ENCODE measurements at regions not wholly inside any gene's neighbourhood (a gene's known extent, or its start where the extent isn't known, plus 50 kb on each side); places are given as distances from the start of the nearest gene placed in this dataset.

GRCh38 chr5:102594192-102594591 is 95.4 kb upstream of the SLCO6A1 start:
- TF ChIP-seq JUND (IDR thresholded peaks at IDR 0.05; ENCODE audit: low read depth) = no peak
- DNase-seq (ENCODE audit: low read depth in 1 of 2, low spot score in 1 of 2) = no peak
- in situ Hi-C loops (cut with HindIII; ENCODE audit: low pct_unique_long_range_greater_than_20kb, low sequenced_read_pairs) = no loop called here

- in situ Hi-C loops (cut with HindIII; ENCODE audit: low pct_unique_long_range_greater_than_20kb, low sequenced_read_pairs) = no loop called here
- no peak for TF ChIP-seq JUND (IDR thresholded peaks at IDR 0.05; ENCODE audit: low read depth)
- no peak for DNase-seq (ENCODE audit: low read depth in 1 of 2, low spot score in 1 of 2)
Measured at GRCh38 chr5:102595332-102595731, 96.5 kb upstream of the SLCO6A1 start.

DNA sequence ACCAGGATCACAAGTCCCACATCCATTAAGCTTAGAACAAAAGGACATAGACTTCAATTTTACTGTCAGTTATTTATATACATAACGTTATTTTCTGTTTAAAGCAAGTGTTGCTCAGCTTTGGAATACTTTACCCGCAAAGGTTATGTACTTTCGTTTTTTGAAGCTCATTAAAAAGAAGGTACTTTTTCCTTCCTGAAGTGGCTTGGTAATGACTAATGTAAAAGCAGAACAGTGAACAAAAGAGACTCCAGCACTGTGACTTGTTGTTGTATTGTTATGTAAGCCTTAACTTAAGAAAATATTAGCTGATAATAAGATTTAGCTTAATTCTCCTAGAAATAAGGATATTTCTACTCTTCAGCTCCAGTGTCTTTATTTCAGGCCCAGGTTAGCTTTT is 97.3 kb upstream of the SLCO6A1 start:
- no peak for TF ChIP-seq JUND (IDR thresholded peaks at IDR 0.05; ENCODE audit: low read depth)
- DNase-seq (ENCODE audit: low read depth in 1 of 2, low spot score in 1 of 2) = no peak
- in situ Hi-C loops (cut with HindIII; ENCODE audit: low pct_unique_long_range_greater_than_20kb, low sequenced_read_pairs) = no loop called here

- in situ Hi-C loops (cut with HindIII; ENCODE audit: low pct_unique_long_range_greater_than_20kb, low sequenced_read_pairs) = no loop called here
- TF ChIP-seq JUND (IDR thresholded peaks at IDR 0.05; ENCODE audit: low read depth) = no peak
- DNase-seq (ENCODE audit: low read depth in 1 of 2, low spot score in 1 of 2) = no peak
Measured at GRCh38 chr5:102596951-102597350, 98.2 kb upstream of the SLCO6A1 start.

- in situ Hi-C loops (cut with HindIII; ENCODE audit: low pct_unique_long_range_greater_than_20kb, low sequenced_read_pairs) = no loop called here
- no peak for DNase-seq (ENCODE audit: low read depth in 1 of 2, low spot score in 1 of 2)
- no peak for TF ChIP-seq JUND (IDR thresholded peaks at IDR 0.05; ENCODE audit: low read depth)
Measured at GRCh38 chr5:102599289-102599688, 100.5 kb upstream of the SLCO6A1 start.

DNA sequence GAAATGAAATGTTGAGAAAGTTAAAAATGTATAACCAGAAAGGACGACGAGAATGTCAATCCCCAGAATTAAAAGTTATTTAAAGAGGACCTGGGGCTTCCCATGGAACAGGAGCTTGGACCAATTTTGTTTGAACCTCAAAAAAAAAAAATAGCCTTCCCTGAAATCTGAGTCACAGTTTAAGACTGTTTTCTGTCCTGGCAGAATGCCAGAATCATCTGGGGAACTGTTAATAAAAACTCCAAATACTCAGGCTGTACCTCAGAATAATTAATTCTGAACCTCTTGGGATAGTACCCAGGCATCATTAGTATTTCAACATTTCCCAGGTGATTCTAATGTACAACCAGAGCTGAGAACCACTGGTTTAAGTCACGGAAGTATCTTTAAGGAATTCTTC is 102.2 kb upstream of the SLCO6A1 start:
- TF ChIP-seq JUND (IDR thresholded peaks at IDR 0.05; ENCODE audit: low read depth) = no peak
- no peak for DNase-seq (ENCODE audit: low read depth in 1 of 2, low spot score in 1 of 2)
- in situ Hi-C loops (cut with HindIII; ENCODE audit: low pct_unique_long_range_greater_than_20kb, low sequenced_read_pairs) = no loop called here

DNA sequence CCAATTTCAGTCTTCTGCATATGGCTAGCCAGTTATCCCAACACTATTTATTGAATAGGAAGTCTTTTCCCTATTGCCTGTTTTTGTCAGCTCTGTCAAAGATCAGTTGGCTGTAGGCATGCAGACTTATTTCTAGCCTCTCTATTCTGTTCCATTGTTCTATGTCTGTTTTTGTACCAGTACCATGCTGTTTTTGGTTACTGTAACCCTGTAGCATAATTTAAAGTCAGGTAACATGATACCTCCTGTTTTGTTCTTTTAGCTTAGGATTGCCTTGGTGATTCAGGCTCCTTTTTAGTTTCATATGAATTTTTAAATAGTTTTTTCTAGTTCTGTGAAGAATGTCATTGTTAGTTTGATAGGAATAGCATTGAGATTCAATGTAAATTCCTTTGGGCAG is 104.9 kb upstream of the SLCO6A1 start:
- in situ Hi-C loops (cut with HindIII; ENCODE audit: low pct_unique_long_range_greater_than_20kb, low sequenced_read_pairs) = no loop called here
- no peak for TF ChIP-seq JUND (IDR thresholded peaks at IDR 0.05; ENCODE audit: low read depth)
- DNase-seq (ENCODE audit: low read depth in 1 of 2, low spot score in 1 of 2) = no peak

DNA sequence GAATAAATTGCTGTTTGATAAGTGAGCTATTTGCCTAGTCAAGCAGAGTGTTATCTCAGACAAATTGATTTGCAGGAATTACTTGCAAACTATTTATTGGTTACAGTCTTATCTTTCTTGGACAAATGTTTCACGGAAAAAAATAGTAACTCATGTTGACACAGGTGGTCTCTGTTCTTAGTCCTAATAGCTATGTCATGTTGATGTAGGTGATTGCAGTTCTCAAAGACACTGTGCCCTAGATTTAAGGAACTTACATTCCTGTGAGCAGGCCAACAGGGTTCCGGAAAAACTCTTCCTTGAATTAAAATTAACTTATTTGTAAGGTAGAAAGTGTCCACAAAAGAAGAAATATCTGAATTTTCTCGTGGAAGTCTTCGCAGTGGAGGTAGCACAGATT is 109.6 kb upstream of the SLCO6A1 start:
- TF ChIP-seq JUND (IDR thresholded peaks at IDR 0.05; ENCODE audit: low read depth) = no peak
- DNase-seq (ENCODE audit: low read depth in 1 of 2, low spot score in 1 of 2) = no peak
- in situ Hi-C loops (cut with HindIII; ENCODE audit: low pct_unique_long_range_greater_than_20kb, low sequenced_read_pairs) = no loop called here

GRCh38 chr5:102611312-102611711 is 112.5 kb upstream of the SLCO6A1 start:
- no peak for TF ChIP-seq JUND (IDR thresholded peaks at IDR 0.05; ENCODE audit: low read depth)
- DNase-seq (ENCODE audit: low read depth in 1 of 2, low spot score in 1 of 2) = no peak
- in situ Hi-C loops (cut with HindIII; ENCODE audit: low pct_unique_long_range_greater_than_20kb, low sequenced_read_pairs) = no loop called here

DNA sequence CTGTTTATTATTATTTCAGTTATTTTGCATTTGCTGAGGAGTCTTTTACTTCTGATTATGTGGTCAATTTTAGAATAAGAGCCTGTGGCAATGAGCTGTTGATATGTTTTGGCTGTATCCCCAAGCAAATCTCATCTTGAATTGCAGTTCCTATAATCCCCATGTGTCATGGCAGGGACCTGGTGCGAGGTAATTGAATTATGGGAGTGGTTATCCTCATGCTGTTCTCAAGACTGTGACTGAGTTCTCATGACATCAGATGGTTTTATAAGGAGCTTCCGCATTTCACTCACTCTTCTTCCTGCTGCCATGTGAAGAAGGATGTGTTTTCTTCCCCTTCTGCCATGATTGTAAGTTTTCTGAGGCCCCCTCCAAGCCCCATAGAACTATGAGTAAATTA is 114.9 kb upstream of the SLCO6A1 start:
- no peak for TF ChIP-seq JUND (IDR thresholded peaks at IDR 0.05; ENCODE audit: low read depth)
- no peak for DNase-seq (ENCODE audit: low read depth in 1 of 2, low spot score in 1 of 2)
- in situ Hi-C loops (cut with HindIII; ENCODE audit: low pct_unique_long_range_greater_than_20kb, low sequenced_read_pairs) = no loop called here

DNA sequence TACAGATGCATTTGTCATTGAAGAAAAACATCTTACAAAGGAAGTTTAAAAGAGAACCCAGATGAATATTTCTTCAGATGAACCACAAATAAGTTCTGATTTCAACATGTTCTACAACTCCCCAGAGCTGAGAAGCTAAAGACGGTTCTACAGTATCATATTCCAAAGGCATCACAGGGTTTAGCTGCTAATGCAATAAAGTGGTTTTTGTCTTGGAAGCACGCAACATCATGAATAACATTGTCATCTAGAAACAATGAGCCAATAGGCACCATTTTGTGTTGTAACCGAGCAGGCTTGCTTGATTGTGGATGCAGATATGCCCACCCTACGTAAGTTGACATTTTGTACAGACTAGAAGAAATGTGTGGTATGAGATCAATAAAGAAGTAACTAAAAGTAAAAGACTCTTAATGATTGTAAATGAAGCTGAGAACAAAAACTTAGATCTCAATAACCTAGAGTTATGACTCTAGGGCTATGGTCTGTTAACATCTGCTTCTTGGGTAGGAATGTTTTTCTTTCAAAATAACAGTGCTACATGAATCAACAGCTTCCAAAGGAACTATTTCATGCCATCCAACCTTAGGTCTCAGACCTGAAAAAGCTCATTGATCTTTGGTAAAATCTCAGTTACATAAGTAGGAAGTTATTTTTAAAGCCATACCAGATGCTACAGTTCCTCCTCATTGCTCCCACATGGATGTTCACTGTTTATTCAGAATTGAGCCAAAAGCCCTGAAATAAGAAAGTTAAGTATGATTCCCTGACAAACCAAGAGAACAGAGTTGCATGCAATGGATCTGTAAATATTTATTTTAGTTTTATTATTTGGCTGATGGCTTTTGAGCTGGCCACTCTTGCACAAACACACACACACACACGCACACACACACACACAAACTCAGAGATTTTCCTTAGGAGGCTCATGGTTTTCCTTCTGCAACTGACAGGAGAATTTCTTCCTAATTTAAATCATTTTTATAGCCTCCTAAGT is 118.7 kb upstream of the SLCO6A1 start:
- no peak for TF ChIP-seq JUND (IDR thresholded peaks at IDR 0.05; ENCODE audit: low read depth)
- in situ Hi-C loops (cut with HindIII; ENCODE audit: low pct_unique_long_range_greater_than_20kb, low sequenced_read_pairs) = no loop called here
- no peak for DNase-seq (ENCODE audit: low read depth in 1 of 2, low spot score in 1 of 2)

- in situ Hi-C loops (cut with HindIII; ENCODE audit: low pct_unique_long_range_greater_than_20kb, low sequenced_read_pairs) = no loop called here
- no peak for DNase-seq (ENCODE audit: low read depth in 1 of 2, low spot score in 1 of 2)
- TF ChIP-seq JUND (IDR thresholded peaks at IDR 0.05; ENCODE audit: low read depth) = no peak
Measured at GRCh38 chr5:102622262-102622661, 123.5 kb upstream of the SLCO6A1 start.

- DNase-seq (ENCODE audit: low read depth in 1 of 2, low spot score in 1 of 2) = no peak
- in situ Hi-C loops (cut with HindIII; ENCODE audit: low pct_unique_long_range_greater_than_20kb, low sequenced_read_pairs) = no loop called here
- no peak for TF ChIP-seq JUND (IDR thresholded peaks at IDR 0.05; ENCODE audit: low read depth)
Measured at GRCh38 chr5:102623329-102624065, 124.7 kb upstream of the SLCO6A1 start.
